Lower lobe of right lung (tissue), 2 donors: ENCODE measurements at regions not wholly inside any gene's neighbourhood (a gene's known extent, or its start where the extent isn't known, plus 50 kb on each side); places are given as distances from the start of the nearest gene placed in this dataset.

ENCODE experiments used
- ATAC-seq, 2 donors: fragments of 200-7000 bp; cut with Tn5 transposase; one replicate each; pipeline ENCODE4 v1.9.1; 2020 to 2022; ENCODE audit warnings: mild to moderate bottlenecking in 2 of 2, moderate library complexity in 2 of 2
- DNase-seq: peaks from one replicate; pipeline ENCODE4 v3.0.0-alpha.2; 2020
- H3K27ac ChIP-seq: fragments of 200-600 bp; one replicate; pipeline ENCODE4 v1.8.0; 2022
- H3K27me3 ChIP-seq: fragments of 200-600 bp; one replicate; pipeline ENCODE4 v1.8.0; 2022; ENCODE audit warnings: low read depth
- H3K36me3 ChIP-seq: fragments of 200-600 bp; one replicate; pipeline ENCODE4 v1.8.0; 2022; ENCODE audit warnings: mild to moderate bottlenecking
- H3K4me1 ChIP-seq: fragments of 200-600 bp; one replicate; pipeline ENCODE4 v1.8.0; 2022
- H3K4me3 ChIP-seq: fragments of 200-600 bp; one replicate; pipeline ENCODE4 v1.8.0; 2022; ENCODE audit warnings: mild to moderate bottlenecking
- H3K9me3 ChIP-seq: fragments of 200-600 bp; one replicate; pipeline ENCODE4 v1.8.0; 2022
- CTCF ChIP-seq: fragments of 200-600 bp; IDR thresholded peaks from one replicate; pipeline ENCODE4 v1.8.0; 2022; ENCODE audit warnings: antibody characterized with exemption, mild to moderate bottlenecking
- intact Hi-C: fragments of 100-400 bp; cut with DNase I; formaldehyde crosslinking; loops from one replicate; pipeline ENCODE4 v1.11.0; 2022
- donor health status: DM: no; HTN: yes; CAD: no; lungs with severe emphysema.

DNA sequence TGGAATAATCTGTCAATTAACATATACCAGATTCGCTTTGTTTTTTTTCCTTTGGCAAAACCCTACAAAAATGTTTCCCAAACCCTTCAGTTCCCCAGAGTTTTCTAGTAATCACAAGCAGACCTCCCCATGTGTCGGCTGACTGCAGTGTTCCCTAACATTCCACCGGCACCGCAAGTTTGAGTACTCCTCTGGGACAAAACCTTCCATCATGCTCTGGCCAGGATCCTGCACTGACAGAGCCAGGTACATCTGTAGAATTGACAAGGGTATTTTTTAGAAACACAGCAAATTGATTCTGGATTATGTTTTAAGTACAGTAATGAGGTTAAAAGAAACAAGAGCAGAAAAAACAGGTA is 174.7 kb downstream of the GAS1 start:
- no peak for DNase-seq
- no peaks in the 10 kb centered on the region for H3K36me3 ChIP-seq
- intact Hi-C loops = no loop called here
- TF ChIP-seq CTCF = no peak
- no peaks in the 10 kb centered on the region for H3K9me3 ChIP-seq
- no peak overlapping the region for H3K4me3 ChIP-seq
- no peak for ATAC-seq
- H3K4me1 ChIP-seq = no peaks in the 10 kb centered on the region
- H3K27ac ChIP-seq = no peak overlapping the region
- no peaks in the 10 kb centered on the region for H3K27me3 ChIP-seq

DNA sequence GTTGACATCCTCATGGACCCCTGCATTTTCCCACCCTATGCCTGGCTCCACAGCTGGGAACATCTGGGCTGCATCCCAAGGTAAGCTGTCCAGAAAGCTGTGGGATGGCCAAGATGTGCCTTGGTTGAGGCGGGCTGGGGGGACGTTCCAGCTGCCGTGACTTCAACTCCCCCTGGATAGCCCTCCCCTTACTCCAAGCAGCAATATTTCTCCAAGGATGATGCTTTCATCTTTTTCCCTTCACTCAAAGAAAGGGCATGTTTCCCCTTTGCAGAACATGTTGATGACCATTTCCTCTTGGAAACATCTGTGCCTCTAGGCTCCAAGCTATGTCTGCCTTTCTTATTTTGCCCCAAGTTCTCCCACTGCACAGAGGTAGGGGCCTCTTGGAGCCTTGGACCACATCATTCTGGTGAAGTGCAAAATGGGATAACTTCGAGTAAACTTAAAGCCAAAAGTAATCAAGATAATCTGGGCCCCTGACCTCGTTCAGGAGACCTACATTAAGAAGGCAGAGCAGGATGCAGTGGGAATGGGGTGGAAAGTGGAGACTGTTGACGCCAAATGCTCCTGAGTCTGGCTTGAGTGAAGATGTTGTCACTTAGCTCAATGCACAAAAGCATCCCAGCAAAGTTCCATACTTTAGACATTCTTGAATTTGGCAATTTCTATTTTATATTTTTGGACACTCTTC is 175.2 kb downstream of the GAS1 start:
- ATAC-seq = no peak
- H3K27ac ChIP-seq = no peak overlapping the region
- no peak for TF ChIP-seq CTCF
- H3K36me3 ChIP-seq = no peaks in the 10 kb centered on the region
- H3K9me3 ChIP-seq = no peaks in the 10 kb centered on the region
- no peak overlapping the region for H3K4me3 ChIP-seq
- no peaks in the 10 kb centered on the region for H3K4me1 ChIP-seq
- DNase-seq = no peak
- no peaks in the 10 kb centered on the region for H3K27me3 ChIP-seq
- intact Hi-C loops = no loop called here

GRCh38 chr9:86771420-86771819 is 175.9 kb downstream of the GAS1 start:
- no peak for ATAC-seq
- no peak for DNase-seq
- no peak overlapping the region for H3K4me3 ChIP-seq
- TF ChIP-seq CTCF = no peak
- H3K4me1 ChIP-seq = no peaks in the 10 kb centered on the region
- intact Hi-C loops = no loop called here
- H3K27ac ChIP-seq = no peak overlapping the region
- no peaks in the 10 kb centered on the region for H3K27me3 ChIP-seq
- no peaks in the 10 kb centered on the region for H3K9me3 ChIP-seq
- H3K36me3 ChIP-seq = no peaks in the 10 kb centered on the region

- Histone ChIP-seq H3K27ac (no peak overlapping the region), H3K4me3 (no peak overlapping the region), H3K4me1 (no peaks in the 10 kb centered on the region), H3K27me3 (no peaks in the 10 kb centered on the region), H3K36me3 (no peaks in the 10 kb centered on the region), H3K9me3 (no peaks in the 10 kb centered on the region)
- DNase-seq = no peak
- no peak for TF ChIP-seq CTCF
- ATAC-seq = no peak
- intact Hi-C loops = no loop called here
These were observed 178.6 kb downstream of the GAS1 start for GRCh38 chr9:86768709-86769108.

DNA sequence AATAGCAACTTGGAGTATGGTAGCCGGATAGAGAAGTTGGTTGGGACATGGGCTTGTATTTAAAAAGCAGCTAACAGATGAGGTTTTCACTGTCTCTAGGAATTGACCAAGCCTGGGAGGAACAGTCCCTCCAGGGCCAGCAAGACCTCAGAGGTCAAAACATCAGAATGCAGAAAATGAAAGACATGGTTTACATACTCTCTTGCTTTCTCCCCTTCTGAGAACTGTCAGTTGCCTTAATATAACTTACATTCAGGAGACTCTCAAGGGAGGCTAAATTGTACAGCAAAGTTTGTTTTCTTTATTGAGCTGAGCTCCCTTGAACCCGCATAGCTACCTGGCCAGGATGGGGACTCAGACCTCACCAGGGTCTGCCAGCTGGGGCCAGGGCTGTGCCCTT is 179.3 kb downstream of the GAS1 start:
- intact Hi-C loops = no loop called here
- no peak for DNase-seq
- H3K27me3 ChIP-seq = no peaks in the 10 kb centered on the region
- no peak overlapping the region for H3K27ac ChIP-seq
- no peak for TF ChIP-seq CTCF
- no peak for ATAC-seq
- H3K4me1 ChIP-seq = no peaks in the 10 kb centered on the region
- H3K9me3 ChIP-seq = no peaks in the 10 kb centered on the region
- no peaks in the 10 kb centered on the region for H3K36me3 ChIP-seq
- H3K4me3 ChIP-seq = no peak overlapping the region

DNA sequence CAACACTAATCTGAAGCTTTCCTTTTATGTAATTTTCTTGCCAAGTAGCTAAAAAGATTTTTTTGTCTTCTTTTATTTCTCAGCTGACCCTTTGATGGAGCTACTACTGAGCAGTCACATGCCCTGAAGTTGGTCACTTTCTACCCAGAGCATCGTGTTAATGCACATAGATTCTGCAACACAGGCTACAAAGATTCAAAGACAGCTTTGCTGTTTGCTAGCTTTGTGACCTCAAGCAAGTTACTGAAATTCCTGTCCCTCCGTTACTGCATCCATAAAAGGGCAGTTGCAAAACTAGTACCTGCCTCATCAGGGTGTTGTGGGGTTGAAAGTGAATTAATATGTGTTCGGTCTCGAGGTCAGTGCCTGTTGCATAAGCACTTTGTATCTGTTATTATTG is 179.9 kb downstream of the GAS1 start:
- intact Hi-C loops = no loop called here
- Histone ChIP-seq H3K4me3 (no peak overlapping the region), H3K27ac (no peak overlapping the region), H3K9me3 (no peaks in the 10 kb centered on the region), H3K36me3 (no peaks in the 10 kb centered on the region), H3K27me3 (no peaks in the 10 kb centered on the region), H3K4me1 (no peaks in the 10 kb centered on the region)
- ATAC-seq = no peak
- DNase-seq = no peak
- TF ChIP-seq CTCF = no peak
